ENCODE measurements at regions not wholly inside any gene's neighbourhood (a gene's known extent, or its start where the extent isn't known, plus 50 kb on each side); places are given as distances from the start of the nearest gene placed in this dataset.
"Not testable (repeated sequence)": the region's sequence is repeated elsewhere in the genome, so short reads cannot be mapped to it uniquely, and the experiment has no call there.

DNA sequence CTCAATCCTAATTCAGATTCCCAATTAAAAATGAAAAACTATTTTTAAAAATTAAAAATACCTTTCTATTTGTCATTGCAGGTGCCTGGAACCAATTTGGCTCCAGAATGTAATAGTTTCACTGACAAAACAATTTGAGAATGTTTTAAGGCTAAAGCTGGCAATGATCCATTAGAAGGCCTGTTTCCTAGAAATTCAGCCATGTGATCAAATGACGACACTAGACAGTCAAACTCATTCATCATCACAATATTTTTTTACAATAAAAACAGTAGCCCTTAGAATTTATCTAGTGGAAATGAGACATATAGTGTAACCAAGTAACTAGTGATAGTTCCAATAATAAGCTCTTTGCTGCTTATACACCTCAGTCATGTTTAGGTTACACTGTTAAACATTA lies 75.4 kb upstream of the MAP3K1 start:
- TF ChIP-seq, protein P1, sequence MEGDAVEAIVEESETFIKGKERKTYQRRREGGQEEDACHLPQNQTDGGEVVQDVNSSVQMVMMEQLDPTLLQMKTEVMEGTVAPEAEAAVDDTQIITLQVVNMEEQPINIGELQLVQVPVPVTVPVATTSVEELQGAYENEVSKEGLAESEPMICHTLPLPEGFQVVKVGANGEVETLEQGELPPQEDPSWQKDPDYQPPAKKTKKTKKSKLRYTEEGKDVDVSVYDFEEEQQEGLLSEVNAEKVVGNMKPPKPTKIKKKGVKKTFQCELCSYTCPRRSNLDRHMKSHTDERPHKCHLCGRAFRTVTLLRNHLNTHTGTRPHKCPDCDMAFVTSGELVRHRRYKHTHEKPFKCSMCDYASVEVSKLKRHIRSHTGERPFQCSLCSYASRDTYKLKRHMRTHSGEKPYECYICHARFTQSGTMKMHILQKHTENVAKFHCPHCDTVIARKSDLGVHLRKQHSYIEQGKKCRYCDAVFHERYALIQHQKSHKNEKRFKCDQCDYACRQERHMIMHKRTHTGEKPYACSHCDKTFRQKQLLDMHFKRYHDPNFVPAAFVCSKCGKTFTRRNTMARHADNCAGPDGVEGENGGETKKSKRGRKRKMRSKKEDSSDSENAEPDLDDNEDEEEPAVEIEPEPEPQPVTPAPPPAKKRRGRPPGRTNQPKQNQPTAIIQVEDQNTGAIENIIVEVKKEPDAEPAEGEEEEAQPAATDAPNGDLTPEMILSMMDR (IDR thresholded peaks at IDR 0.05; ENCODE audit: extremely low read depth, missing control alignments), result no peak
- no peak for DNase-seq (ENCODE audit: low spot score)

DNA sequence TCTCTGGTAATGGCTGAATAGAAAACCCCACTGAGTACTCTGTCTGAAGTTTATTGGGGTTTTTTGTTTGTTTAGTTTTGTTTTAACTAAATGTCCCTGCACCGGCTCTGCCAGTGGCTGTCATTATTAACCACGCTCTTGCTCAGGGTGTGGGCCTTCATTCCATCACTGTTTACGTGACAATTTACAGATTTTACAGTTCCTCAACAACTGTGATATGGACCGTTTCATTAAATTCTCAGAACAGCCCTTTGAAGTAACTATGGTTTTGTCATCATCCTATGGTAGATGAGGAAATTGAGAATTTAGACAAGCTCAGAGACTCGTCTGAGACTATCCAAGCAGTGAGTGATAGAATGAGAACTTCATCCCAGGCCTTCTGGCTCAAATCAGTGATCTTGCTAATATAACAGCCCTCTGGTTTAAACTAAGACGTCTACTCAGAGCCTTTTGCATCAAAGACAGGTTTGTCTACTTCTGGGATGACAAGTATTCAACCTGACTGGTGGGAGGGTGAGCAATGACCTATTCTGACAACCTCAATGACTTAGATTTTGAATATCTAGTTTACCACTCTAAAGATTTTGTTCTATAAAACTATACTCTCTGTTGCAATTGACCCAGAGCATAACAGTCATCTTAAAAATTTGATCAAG lies 77.3 kb upstream of the MAP3K1 start:
- TF ChIP-seq, protein P1 (IDR thresholded peaks at IDR 0.05; ENCODE audit: extremely low read depth, missing control alignments), result no peak
- DNase-seq (ENCODE audit: low spot score), result no peak

DNA sequence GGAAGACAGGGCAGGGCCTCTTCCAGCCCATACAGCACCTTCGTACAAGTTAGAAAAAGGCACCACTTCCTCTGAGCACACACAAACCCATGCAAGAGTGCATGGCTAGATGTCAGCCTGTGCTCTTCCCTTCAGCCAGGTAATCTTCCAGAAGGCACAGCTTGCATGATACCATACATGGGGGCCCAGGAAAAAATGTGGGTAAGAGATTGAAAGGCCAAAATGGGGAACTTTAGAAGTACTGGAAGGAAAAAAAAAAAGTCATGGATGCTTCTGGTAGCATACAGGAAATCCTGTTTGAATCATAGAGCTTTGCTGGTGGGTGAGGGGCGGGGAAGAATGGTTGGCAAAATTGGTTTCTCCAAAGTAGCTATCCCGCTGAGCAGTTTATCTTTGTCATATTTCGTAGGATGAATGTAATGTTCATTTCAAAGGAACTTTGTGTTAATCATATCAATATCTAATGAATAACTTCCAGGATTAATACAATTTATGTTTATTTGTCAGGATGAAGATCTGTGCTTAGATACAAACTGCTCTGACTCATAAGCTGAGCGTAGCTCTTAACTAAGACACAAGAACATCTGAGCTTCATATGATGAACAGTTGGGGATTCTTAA lies 78.2 kb upstream of the MAP3K1 start:
- TF ChIP-seq, protein P1 (IDR thresholded peaks at IDR 0.05; ENCODE audit: extremely low read depth, missing control alignments), result no peak
- no peak for DNase-seq (ENCODE audit: low spot score)

DNA sequence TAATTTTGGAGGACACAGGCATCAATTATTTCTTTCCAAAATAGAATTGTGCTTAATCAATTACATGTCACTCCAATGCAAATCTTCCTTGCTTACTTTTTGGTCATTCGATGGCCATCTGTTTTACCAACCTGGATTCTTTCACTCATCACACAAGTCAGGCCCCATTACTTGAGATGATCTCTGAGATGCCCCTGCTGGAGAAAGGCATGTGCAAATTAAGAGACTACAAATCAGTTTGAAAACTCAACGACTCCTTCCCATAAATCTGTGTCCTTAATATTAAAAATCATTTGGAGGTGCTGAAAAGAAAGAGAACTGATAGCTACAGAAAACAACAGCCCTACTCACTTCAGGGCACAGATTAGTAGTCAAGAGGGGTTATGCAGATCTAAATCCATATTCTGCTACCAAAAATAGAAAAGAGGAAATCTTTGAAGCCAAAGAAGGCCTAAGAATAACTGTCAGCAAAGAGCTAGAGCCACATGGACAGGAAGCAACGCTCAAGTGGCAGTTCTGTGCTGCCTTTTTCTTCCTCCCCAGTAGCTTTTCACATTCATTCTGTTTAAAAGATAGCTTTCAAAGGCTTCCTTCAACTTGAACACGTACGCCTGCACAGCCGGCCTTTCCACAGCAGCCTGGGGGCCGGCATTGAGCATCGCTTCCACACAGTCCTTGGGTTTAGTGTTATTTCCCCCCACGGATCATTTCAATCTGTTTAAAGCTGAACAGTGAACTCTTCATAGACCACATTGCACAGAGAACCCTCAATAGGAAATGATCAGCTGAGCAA lies 79.3 kb upstream of the MAP3K1 start:
- DNase-seq (ENCODE audit: low spot score), result no peak
- TF ChIP-seq, protein P1 (IDR thresholded peaks at IDR 0.05; ENCODE audit: extremely low read depth, missing control alignments), result no peak

DNA sequence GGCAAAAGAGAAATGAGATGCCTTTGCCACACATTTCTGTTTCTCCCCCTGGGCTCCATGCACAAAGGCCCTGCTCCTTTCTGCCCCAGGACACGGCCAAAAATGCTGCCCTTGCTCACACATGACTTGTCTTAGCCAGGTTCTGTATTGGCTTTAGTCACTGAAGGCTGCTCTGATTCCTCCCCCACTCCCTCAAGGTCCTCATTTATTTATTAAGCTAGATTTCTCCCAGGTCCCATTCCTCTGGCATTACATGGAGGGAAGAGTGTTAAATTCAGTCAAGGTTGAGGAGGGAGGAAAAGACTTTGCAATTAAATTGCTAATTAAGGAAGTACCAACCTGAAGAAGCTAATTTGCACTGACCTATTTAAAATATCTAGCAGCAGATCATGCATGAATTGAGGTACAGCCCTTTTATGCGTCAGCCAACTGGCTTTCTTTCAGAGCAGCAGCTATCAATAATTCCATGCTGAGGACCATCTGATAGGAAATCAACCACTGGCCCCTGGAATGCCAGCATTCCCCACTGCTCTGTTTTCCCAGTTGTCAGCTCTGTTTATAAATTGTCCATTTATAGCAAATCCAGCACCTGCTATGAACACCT lies 81.2 kb upstream of the MAP3K1 start:
- TF ChIP-seq, protein P1 (IDR thresholded peaks at IDR 0.05; ENCODE audit: extremely low read depth, missing control alignments), result no peak
- DNase-seq (ENCODE audit: low spot score), result no peak

DNA sequence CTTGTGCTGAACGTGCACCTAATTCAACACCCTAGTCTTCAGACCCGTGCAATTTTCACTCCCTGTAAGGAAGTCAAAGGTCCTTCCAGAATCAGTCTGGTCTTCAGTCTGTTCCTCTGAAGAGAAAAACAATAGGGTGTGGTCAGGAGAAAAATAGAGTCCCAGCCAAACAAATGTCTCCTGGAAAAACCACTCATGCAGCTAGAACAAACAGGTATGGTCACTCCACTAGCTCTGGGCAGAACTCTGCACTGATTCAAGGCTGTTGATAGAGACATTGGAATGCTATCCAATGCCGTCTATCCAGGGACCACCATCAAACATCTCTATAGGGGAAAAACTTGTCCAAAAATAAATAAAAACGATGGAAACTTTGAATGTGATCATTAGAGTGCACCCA lies 81.8 kb upstream of the MAP3K1 start:
- TF ChIP-seq, protein P1 (IDR thresholded peaks at IDR 0.05; ENCODE audit: extremely low read depth, missing control alignments), result no peak
- no peak for DNase-seq (ENCODE audit: low spot score)

DNA sequence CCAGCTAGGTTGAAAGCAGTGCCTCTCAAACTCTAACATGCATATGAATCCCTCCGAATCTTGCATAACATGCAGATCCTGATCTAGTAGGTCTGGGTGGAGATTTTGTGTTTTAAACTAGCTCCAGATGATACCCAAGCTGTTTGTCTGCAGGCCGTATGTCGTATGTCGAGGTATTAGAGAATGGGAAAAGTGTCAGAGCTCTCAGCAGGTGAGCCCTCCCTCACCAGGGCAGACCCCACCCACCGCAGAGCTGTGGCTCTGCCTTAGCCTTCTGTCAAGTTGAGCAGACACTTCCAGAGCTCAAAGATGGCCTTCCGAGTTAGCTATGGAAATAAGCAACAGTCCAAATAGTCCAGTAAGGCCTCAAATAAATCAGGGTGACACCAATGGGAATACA lies 83.2 kb upstream of the MAP3K1 start:
- TF ChIP-seq, protein P1 (IDR thresholded peaks at IDR 0.05; ENCODE audit: extremely low read depth, missing control alignments), result no peak
- no peak for DNase-seq (ENCODE audit: low spot score)

DNA sequence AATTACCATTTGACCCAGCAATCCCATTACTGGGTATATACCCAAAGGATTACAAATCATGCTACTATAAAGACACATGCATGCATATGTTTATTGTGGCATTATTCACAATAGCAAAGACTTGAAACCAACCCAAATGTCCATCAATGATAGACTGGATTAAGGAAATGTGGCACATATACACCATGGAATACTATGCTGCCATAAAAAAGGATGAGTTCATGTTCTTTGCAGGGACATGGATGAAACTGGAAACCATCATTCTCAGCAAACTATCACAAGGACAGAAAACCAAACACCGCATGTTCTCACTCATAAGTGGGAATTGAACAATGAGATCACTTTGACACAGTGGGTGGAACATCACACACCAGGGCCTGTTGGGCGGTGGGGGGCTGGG lies 83.9 kb upstream of the MAP3K1 start:
- not testable (repeated sequence) for DNase-seq (ENCODE audit: low spot score)

All from GM20000 (cell line).